ENCODE measurements at regions not wholly inside any gene's neighbourhood (a gene's known extent, or its start where the extent isn't known, plus 50 kb on each side); places are given as distances from the start of the nearest gene placed in this dataset.

DNA sequence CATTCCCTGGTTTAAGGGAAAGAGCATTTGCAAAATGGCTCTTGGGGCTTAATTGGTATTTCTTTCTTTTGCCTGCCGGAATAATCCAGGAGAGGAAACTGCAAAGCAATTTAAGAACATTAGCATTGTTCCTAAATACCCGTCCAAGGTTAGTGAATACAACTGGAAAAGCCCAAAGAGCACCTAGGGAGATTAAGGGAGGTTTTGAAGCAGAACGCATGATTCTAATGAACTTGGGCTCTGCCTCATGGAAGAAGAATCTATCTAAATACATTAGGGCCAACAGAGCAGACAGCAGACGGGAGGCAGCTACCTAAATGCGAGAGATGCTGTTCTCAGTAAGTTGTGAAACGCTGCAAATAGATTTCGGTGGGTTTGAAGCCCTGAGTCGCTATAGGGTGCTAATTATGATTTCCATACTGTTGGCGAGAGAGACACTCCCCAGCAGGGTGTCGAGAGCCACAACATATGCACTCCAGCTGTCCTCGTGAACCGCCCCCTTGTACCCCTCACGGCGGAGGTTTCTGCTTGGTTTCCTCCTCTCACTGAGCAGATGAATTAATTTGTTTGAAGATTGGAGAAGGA lies 326.7 kb upstream of the CAMK1G start:
- Mint-ChIP-seq H3K9me3 (ENCODE audit: low read depth) (peaks cover 15% of the 10 kb centered on the region), H3K27me3 (peaks cover 2% of the 10 kb centered on the region), H3K4me3 (ENCODE audit: low read depth) (no peak overlapping the region), H3K36me3 (ENCODE audit: insufficient read depth) (peaks cover 1% of the 10 kb centered on the region), H3K27ac (no peak overlapping the region), H3K4me1 (ENCODE audit: low read depth) (peaks cover 9% of the 10 kb centered on the region)
- no peak for DNase-seq (ENCODE audit: low spot score, unreplicated experiment)
- TF ChIP-seq, protein P1, sequence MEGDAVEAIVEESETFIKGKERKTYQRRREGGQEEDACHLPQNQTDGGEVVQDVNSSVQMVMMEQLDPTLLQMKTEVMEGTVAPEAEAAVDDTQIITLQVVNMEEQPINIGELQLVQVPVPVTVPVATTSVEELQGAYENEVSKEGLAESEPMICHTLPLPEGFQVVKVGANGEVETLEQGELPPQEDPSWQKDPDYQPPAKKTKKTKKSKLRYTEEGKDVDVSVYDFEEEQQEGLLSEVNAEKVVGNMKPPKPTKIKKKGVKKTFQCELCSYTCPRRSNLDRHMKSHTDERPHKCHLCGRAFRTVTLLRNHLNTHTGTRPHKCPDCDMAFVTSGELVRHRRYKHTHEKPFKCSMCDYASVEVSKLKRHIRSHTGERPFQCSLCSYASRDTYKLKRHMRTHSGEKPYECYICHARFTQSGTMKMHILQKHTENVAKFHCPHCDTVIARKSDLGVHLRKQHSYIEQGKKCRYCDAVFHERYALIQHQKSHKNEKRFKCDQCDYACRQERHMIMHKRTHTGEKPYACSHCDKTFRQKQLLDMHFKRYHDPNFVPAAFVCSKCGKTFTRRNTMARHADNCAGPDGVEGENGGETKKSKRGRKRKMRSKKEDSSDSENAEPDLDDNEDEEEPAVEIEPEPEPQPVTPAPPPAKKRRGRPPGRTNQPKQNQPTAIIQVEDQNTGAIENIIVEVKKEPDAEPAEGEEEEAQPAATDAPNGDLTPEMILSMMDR (IDR thresholded peaks at IDR 0.05; ENCODE audit: unreplicated experiment), result no peak

DNA sequence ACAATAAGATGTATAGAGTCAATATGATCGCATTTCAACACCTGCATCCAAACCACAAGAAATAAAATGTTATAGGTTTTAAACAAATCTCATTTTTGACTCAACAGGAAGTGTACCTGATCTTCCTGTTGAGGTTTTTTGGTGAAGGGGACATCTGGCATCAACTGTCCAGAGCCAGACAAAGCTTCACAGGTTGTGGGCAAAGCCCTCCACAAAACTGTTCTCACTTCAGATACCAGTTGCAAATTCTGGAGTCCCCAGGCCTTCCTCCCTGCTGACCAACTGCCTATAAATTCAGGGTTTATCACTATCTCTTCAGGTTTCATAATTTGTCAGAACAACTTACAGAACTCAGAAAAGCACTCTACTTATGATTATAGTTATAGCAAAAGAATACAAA lies 326.1 kb upstream of the CAMK1G start:
- Mint-ChIP-seq H3K4me1 (ENCODE audit: low read depth) (peaks cover 7% of the 10 kb centered on the region), H3K36me3 (ENCODE audit: insufficient read depth) (peaks cover 1% of the 10 kb centered on the region), H3K27ac (no peak overlapping the region), H3K27me3 (no peaks in the 10 kb centered on the region), H3K9me3 (ENCODE audit: low read depth) (peaks cover 15% of the 10 kb centered on the region), H3K4me3 (ENCODE audit: low read depth) (no peak overlapping the region)
- DNase-seq (ENCODE audit: low spot score, unreplicated experiment), result no peak
- TF ChIP-seq, protein P1 (IDR thresholded peaks at IDR 0.05; ENCODE audit: unreplicated experiment), result no peak

DNA sequence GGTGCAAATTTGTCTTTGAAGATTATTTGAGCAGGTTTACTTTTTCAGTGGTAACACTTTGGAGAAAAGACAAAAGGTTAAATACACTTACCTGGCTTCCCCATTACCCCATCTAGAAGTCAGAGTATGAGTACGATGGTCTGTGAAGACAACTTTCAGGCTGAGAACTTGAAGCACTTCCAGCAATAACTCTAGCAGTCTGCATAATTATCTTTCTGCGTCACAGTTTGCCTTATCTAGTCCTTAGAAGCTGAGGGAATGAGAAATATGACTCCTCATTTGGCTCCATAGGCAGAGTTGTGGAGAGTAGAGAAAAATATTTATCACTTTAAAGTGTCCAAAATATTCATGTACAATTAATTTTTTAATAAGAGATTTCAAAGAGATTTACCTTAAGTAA lies 323.4 kb upstream of the CAMK1G start:
- H3K36me3 Mint-ChIP-seq (ENCODE audit: insufficient read depth), result peaks cover 1% of the 10 kb centered on the region
- no peak overlapping the region for H3K4me3 Mint-ChIP-seq (ENCODE audit: low read depth)
- TF ChIP-seq, protein P1 (IDR thresholded peaks at IDR 0.05; ENCODE audit: unreplicated experiment), result no peak
- H3K9me3 Mint-ChIP-seq (ENCODE audit: low read depth), result peaks cover 15% of the 10 kb centered on the region
- H3K27me3 Mint-ChIP-seq, result no peaks in the 10 kb centered on the region
- H3K27ac Mint-ChIP-seq, result no peak overlapping the region
- no peaks in the 10 kb centered on the region for H3K4me1 Mint-ChIP-seq (ENCODE audit: low read depth)
- no peak for DNase-seq (ENCODE audit: low spot score, unreplicated experiment)

DNA sequence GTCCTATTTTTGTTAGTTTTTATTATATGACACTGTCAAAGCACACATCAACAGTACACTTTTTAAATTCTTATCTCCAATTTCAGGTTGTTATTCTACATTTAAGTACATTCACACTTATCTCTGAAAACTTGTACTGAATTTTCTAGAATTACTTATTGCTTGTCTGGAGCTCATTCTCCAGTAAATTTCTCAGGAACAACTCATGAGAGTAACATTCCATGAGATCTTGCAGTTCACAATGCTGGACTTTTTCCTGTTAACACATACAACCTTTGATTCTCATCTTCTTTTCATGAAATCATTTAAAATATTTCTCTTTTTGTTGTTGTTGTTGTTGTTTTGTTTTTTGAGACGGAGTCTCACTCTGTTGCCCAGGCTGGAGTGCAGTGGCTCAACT lies 320.9 kb upstream of the CAMK1G start:
- TF ChIP-seq, protein P1 (IDR thresholded peaks at IDR 0.05; ENCODE audit: unreplicated experiment), result no peak
- Mint-ChIP-seq H3K27ac (no peak overlapping the region), H3K4me1 (ENCODE audit: low read depth) (peaks cover 7% of the 10 kb centered on the region), H3K9me3 (ENCODE audit: low read depth) (peaks cover 13% of the 10 kb centered on the region), H3K27me3 (peaks cover 3% of the 10 kb centered on the region), H3K36me3 (ENCODE audit: insufficient read depth) (peaks cover 1% of the 10 kb centered on the region), H3K4me3 (ENCODE audit: low read depth) (no peak overlapping the region)
- no peak for DNase-seq (ENCODE audit: low spot score, unreplicated experiment)

DNA sequence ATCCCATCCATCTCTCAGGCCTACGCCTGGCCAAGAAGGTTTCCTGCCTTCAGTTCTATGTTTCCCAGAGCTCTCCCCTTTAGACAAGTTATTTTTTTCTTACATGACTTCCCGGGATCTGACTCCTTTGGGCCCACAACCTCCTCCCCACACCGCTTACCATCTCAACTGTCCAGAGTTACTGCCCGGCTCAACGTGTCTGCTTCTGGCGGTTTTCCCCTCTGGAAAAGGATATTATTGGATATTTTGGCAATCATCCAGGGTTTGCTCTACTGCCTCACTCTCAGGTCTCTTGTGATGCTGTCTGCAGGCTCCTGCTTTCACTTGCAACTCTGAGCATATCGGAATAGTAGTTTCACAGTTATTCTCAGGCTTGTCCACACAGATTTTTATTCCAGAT lies 318.2 kb upstream of the CAMK1G start:
- DNase-seq (ENCODE audit: low spot score, unreplicated experiment), result no peak
- peaks cover 13% of the 10 kb centered on the region for H3K4me1 Mint-ChIP-seq (ENCODE audit: low read depth)
- H3K27ac Mint-ChIP-seq, result no peak overlapping the region
- peaks cover 1% of the 10 kb centered on the region for H3K36me3 Mint-ChIP-seq (ENCODE audit: insufficient read depth)
- TF ChIP-seq, protein P1 (IDR thresholded peaks at IDR 0.05; ENCODE audit: unreplicated experiment), result no peak
- H3K4me3 Mint-ChIP-seq (ENCODE audit: low read depth), result no peak overlapping the region
- peaks cover 3% of the 10 kb centered on the region for H3K27me3 Mint-ChIP-seq
- no peaks in the 10 kb centered on the region for H3K9me3 Mint-ChIP-seq (ENCODE audit: low read depth)
